WI38 (cell line): ENCODE measurements at regions not wholly inside any gene's neighbourhood (a gene's known extent, or its start where the extent isn't known, plus 50 kb on each side); places are given as distances from the start of the nearest gene placed in this dataset.

Experiments used
- H3K4me3 ChIP-seq: 2 replicates; pipeline ENCODE4 v1.5.1; 2011; ENCODE audit warnings: low read depth, mild to moderate bottlenecking, control low read depth, low read length
- TF ChIP-seq, protein P1 (sequence below): IDR thresholded peaks from 2 replicates; pipeline ENCODE4 v1.5.1; 2012; ENCODE audit warnings: low read depth, mild to moderate bottlenecking, control low read depth, low read length

DNA sequence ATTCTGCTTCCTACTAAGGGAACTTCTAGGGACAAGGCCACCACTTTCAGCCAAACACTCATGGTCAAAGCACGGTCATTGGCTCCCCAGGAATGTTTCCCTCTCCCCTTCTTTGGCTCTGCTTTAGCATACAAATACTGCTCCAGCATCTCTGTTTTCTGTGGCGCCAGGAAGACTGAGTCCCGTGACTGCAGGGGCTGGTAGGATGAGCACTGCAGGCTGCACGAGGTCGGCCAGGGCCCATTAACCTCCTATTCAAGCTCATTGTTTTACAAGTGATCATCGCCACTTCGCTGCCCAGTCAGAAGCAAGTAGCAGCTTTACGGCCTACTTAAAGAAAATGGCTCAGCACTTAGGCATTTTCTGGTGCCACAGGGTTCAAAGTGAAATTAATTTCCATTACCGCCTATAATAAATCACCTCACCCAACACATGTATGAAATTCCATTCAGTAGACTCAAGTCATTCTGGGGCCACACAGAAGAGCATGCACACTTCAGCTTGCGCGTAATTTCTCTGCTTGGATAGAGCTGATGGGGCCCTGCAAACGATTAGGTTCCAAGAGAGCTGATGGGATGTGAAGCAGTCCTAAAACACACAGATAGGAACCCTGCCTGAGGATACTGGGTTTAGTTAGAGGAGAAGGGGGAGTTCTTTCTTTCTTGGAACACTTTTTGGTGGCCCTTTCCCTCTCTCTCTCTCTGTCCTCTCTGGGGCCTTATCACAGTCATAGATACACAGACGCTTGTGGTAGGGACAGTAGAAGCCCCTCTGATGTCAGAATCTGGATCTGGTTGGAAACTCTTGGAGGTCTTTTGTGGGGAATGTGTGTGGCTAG is 173.7 kb downstream of the KIF18A start:
- TF ChIP-seq, protein P1, sequence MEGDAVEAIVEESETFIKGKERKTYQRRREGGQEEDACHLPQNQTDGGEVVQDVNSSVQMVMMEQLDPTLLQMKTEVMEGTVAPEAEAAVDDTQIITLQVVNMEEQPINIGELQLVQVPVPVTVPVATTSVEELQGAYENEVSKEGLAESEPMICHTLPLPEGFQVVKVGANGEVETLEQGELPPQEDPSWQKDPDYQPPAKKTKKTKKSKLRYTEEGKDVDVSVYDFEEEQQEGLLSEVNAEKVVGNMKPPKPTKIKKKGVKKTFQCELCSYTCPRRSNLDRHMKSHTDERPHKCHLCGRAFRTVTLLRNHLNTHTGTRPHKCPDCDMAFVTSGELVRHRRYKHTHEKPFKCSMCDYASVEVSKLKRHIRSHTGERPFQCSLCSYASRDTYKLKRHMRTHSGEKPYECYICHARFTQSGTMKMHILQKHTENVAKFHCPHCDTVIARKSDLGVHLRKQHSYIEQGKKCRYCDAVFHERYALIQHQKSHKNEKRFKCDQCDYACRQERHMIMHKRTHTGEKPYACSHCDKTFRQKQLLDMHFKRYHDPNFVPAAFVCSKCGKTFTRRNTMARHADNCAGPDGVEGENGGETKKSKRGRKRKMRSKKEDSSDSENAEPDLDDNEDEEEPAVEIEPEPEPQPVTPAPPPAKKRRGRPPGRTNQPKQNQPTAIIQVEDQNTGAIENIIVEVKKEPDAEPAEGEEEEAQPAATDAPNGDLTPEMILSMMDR = no peak
- peak overlapping the region; percentile 41 for H3K4me3 ChIP-seq

DNA sequence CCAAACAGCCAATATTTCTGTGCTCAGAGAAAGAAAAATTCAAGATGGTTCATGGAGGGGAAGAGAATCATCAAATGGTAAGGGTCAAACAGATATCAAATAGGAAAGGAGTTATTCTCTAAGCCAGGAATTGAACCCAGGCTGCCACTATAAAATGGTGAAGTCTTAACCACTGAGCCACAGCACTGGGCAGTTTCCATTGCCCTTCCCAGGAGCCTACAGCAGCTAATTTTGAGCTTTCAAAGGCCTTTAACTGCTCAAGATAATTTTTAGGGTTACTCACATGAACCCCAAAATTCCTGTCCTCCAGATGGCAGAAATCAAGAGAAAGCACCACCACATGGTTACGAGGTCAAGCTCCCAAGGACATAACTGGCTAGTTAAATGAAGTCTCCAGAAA is 176.2 kb downstream of the KIF18A start:
- TF ChIP-seq, protein P1 = no peak
- H3K4me3 ChIP-seq = no peak overlapping the region

DNA sequence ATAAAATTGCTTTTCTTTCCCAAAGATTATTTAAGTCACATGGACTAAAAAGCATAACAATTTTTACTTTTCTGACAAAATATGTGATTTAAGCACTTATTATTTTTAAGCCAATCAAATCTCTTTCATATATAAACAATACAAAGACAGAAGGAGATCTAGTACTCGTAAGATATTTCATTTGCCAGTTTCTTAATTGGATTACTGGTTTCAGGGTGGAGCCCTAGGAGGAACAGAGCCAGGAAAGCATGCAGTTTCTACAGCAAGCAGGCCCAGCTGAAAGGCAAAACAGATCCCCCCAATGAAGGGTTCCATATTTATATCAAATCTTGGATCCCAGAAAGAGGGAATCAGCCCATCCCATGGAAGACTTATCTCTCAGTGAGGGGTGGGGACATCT is 177.0 kb downstream of the KIF18A start:
- TF ChIP-seq, protein P1 = no peak
- H3K4me3 ChIP-seq = no peak overlapping the region

DNA sequence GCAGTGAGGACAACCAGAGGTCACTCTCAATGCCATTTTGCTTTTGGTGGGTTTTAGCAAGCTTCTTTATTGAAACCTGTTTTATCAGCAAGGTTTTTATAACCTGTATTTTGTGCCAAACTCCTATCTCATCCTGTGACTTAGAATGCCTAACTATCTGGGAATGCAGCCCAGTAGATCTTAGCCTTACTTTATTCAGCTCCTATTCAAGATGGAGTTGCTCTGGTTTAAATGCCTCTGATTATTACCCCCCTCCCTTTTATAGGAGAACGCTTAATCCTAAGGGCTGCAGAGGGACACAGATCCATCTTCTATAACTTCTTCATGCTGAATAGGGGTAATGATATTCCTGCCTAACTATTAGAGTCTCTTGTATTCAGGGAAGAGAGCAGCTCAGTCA is 179.1 kb downstream of the KIF18A start:
- H3K4me3 ChIP-seq = no peak overlapping the region
- TF ChIP-seq, protein P1 = no peak

DNA sequence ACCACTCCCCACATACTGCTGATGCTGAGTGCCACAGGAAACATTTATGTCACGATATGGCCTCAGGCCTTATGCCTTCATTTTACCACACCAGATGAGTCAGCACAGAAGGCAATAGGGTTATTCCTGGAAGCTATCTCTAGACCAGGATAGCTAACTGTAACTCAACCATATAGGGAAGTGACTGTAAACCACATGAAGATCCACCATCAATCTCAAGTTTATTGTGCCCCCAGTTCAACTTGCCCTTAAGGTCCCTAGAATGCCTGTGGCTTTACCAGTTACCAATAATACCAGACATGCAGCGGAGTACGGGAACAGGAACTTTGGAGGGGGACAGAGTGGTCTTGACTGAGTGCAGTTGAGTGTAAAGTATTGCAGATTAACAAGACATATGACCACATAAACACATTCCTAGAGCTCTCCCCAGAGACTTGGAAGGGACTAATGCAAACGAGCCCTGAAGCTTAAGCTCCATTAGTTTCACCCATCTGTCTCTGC is 180.9 kb downstream of the KIF18A start:
- no peak overlapping the region for H3K4me3 ChIP-seq
- TF ChIP-seq, protein P1 = no peak

DNA sequence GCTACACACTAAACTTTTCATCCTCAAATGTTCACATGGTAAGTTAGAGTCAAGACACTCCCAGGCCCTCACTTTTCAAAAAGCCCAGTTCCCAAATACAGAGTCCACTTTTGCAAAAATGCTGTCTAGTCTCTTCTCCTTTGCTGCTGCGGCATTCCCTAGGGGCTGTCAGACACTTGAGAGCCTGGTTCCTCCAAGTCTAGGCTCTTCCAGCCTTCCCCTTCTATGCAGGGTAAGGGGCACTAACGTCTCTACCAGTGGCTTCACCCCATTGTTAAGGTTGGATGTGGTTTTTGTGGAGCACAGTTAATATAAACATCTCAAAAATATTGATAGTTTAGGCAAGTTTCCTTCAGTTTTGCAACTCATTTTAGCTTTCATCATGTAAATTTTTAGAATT is 181.5 kb downstream of the KIF18A start:
- H3K4me3 ChIP-seq = no peak overlapping the region
- TF ChIP-seq, protein P1 = no peak

DNA sequence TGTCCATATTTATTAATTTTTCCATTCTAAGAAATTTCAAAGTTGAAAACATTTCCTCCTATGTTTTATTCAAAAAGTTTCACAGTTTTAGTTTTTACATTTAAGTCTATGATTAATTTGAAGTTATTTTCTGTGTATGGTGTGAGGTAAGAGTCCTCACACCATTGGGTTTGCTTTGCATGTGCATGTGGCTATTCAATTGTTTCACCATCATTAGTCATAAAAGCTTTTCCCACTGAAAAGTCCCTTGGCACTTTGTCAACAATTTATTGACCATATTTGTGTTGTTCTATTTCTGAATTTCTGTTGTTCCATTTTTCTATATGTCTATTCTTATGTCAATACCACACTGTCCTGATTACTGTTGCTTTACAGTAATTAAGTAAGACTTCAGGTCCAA is 186.5 kb downstream of the KIF18A start:
- TF ChIP-seq, protein P1 = no peak

More for the DNA sequence above, 186.5 kb downstream of the KIF18A start:
- no peak overlapping the region for H3K4me3 ChIP-seq
